Adipocyte (in vitro differentiated cells): ENCODE measurements at regions not wholly inside any gene's neighbourhood (a gene's known extent, or its start where the extent isn't known, plus 50 kb on each side); places are given as distances from the start of the nearest gene placed in this dataset.

ENCODE experiments used
- DNase-seq: peaks from one replicate; pipeline ENCODE4 v3.0.0-alpha.2; 2015; ENCODE audit warnings: low read depth
- H3K27me3 ChIP-seq: replicated peaks from 2 replicates; pipeline ENCODE4 v1.7.0; 2013; ENCODE audit warnings: mild to moderate bottlenecking, low read length, moderate library complexity; ENCODE audit not compliant: control insufficient read depth, insufficient read depth
- H3K36me3 ChIP-seq: 2 replicates; pipeline ENCODE4 v1.7.0; 2013; ENCODE audit warnings: low read length, mild to moderate bottlenecking, moderate library complexity; ENCODE audit not compliant: control insufficient read depth, insufficient read depth, severe bottlenecking
- H3K4me1 ChIP-seq: 2 replicates; pipeline ENCODE4 v1.7.0; 2013; ENCODE audit warnings: mild to moderate bottlenecking, low read length, moderate library complexity; ENCODE audit not compliant: control insufficient read depth, insufficient read depth
- H3K4me3 ChIP-seq: 2 replicates; pipeline ENCODE4 v1.7.0; 2013; ENCODE audit warnings: mild to moderate bottlenecking, low read length, moderate library complexity
- H3K9ac ChIP-seq: 2 replicates; pipeline ENCODE4 v1.7.0; 2013; ENCODE audit warnings: mild to moderate bottlenecking, low read length, moderate library complexity
- H3K9me3 ChIP-seq: 2 replicates; pipeline ENCODE4 v1.7.0; 2013; ENCODE audit warnings: mild to moderate bottlenecking, low read length, moderate library complexity; ENCODE audit not compliant: control insufficient read depth

GRCh38 chr21:24220446-24220845, 1386.8 kb downstream of the MRPL39 start:
- Histone ChIP-seq H3K27me3 (no peaks in the 10 kb centered on the region), H3K9me3 (no peaks in the 10 kb centered on the region), H3K36me3 (no peaks in the 10 kb centered on the region), H3K4me1 (no peaks in the 10 kb centered on the region), H3K4me3 (no peak overlapping the region), H3K9ac (no peak overlapping the region)
- DNase-seq: no peak

DNA sequence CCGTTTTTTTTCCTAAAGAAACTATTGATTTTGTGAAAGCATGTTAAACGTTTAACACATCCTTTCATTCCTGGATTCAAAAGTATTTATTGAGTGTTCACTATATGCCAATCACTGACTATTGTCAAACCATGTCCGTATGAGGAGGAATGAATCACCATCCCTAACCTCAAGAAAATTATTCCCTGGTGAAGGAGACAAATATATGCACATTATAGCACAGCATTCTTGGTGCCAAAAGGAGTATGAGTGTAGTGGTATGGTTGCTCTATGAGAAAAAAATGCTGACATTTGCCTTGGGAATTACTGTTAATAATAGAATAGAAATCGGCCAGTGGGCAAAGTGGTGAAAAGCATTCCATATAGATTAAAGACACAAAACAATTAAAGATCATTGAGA, 1390.1 kb downstream of the MRPL39 start:
- Histone ChIP-seq H3K4me1 (no peaks in the 10 kb centered on the region), H3K4me3 (no peak overlapping the region), H3K9me3 (no peaks in the 10 kb centered on the region), H3K36me3 (no peaks in the 10 kb centered on the region), H3K9ac (no peak overlapping the region), H3K27me3 (no peaks in the 10 kb centered on the region)
- no peak for DNase-seq

DNA sequence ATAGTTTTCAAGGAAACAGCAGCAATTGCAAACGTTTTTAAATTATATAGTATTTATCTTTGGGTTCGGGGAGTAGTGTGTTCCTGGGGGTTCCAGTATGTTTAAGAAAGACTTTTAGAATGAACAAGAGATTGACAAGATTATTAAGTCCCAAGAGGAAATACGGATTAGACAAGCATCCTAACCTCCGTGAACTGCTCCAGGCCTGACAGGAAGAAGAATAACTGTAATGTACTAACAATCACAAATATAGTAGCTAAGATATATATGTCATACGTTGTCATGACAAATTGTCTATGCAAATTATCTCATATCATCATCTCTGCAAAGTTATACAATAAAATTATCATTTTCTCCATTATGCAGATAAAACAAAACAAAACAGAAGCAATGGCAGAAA, 1397.2 kb downstream of the MRPL39 start:
- H3K4me1 ChIP-seq: no peaks in the 10 kb centered on the region
- no peaks in the 10 kb centered on the region for H3K36me3 ChIP-seq
- no peaks in the 10 kb centered on the region for H3K27me3 ChIP-seq
- H3K9me3 ChIP-seq: no peaks in the 10 kb centered on the region
- DNase-seq: no peak
- no peak overlapping the region for H3K4me3 ChIP-seq
- H3K9ac ChIP-seq: no peak overlapping the region

DNA sequence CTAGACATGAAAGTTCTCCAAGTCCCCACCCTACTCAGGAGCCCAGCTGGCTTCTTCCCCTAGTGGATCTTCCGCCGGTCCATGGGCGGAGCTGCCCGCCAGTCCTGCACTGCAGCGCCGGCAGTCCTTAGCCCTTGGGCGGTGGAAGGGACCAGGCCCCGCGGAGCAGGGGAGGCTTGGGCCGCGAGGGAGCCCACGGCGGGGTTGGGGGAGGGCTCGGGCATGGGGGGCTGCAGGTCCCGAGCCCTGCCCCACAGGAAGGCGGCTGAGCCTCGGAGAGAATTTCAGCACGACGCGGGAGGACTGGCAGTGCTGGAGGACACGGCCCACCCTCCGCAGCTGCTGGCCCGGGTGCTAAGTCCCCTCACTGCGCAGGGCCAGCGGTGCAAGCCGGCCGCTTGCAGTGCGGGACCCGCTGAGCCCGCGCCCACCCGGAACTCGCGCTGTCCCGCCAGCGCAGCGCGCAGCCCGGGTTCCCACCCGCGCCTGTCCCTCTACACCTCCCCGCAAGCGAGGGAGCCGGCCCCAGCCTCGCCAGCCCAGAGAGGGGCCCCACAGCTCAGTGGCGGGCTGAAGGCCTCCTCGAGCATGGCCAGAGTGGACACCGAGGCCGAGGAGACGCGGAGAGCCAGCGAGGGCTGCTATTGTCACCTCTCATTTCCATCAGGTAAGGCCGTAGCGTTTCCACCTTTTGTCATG, 1398.6 kb downstream of the MRPL39 start:
- H3K9me3 ChIP-seq: no peaks in the 10 kb centered on the region
- no peaks in the 10 kb centered on the region for H3K27me3 ChIP-seq
- H3K9ac ChIP-seq: no peak overlapping the region
- H3K4me1 ChIP-seq: no peaks in the 10 kb centered on the region
- no peak overlapping the region for H3K4me3 ChIP-seq
- DNase-seq: no peak
- H3K36me3 ChIP-seq: no peaks in the 10 kb centered on the region

GRCh38 chr21:24205319-24205718, 1402.0 kb downstream of the MRPL39 start:
- no peak overlapping the region for H3K9ac ChIP-seq
- no peaks in the 10 kb centered on the region for H3K36me3 ChIP-seq
- no peaks in the 10 kb centered on the region for H3K9me3 ChIP-seq
- no peaks in the 10 kb centered on the region for H3K27me3 ChIP-seq
- no peaks in the 10 kb centered on the region for H3K4me1 ChIP-seq
- H3K4me3 ChIP-seq: no peak overlapping the region
- peak; percentile 3 for DNase-seq

DNA sequence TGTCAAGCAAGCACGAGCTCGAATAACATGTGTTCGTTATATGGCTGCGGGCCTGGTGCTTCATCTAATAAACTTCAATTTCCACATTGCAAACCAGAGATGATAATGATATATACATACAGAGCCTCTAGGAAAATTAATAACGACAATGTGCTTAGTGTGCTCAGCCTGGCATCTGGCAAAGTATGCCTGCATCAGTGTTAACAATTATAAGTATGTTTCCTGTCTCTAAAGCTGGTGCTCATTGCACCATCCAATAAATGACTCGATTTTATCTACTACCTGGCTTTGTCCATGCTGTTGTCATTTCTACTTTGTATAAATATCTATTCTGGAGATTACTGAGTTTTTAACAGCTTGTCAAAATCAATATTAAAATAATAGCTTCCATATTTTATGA, 1402.6 kb downstream of the MRPL39 start:
- no peaks in the 10 kb centered on the region for H3K9me3 ChIP-seq
- DNase-seq: no peak
- no peaks in the 10 kb centered on the region for H3K36me3 ChIP-seq
- H3K4me3 ChIP-seq: no peak overlapping the region
- H3K4me1 ChIP-seq: no peaks in the 10 kb centered on the region
- H3K9ac ChIP-seq: no peak overlapping the region
- H3K27me3 ChIP-seq: no peaks in the 10 kb centered on the region

DNA sequence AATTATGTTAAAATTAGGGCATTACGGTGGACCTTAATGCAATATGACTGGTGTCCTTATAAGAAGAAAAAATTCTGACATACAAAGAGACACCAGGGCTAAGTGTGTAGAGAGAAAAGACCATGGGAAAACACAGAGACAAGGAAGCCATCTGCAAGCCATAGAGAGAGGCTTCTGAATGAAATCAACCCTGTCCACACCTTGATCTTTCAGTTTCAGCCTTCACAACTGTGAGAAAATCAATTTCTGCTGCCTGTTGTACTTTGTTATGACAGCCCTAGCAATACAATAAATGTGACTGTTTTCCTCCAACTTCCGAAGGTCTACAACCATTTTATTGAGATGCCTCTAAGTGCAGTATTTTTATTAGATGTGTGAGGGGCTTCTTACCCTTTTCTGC, 1407.2 kb downstream of the MRPL39 start:
- no peak overlapping the region for H3K9ac ChIP-seq
- no peaks in the 10 kb centered on the region for H3K9me3 ChIP-seq
- no peaks in the 10 kb centered on the region for H3K4me1 ChIP-seq
- no peaks in the 10 kb centered on the region for H3K27me3 ChIP-seq
- H3K36me3 ChIP-seq: no peaks in the 10 kb centered on the region
- no peak for DNase-seq
- no peak overlapping the region for H3K4me3 ChIP-seq

DNA sequence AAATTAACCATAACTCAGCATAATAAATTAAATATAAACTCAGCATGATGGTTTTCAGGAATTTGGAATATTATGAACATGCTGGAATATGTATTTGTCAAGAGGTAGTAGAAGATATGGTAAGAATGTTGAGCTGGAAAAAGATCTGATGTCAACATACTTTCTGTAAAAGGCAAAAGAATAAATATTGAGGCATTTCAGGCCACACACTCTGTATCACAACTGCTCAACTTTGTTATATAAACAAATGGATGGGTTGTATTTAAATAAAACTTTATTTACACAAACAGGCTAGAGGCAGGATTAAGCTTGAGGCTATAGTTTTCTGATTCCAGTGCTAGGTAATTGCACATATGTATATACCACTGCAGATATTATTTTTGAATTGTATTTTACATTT, 1409.4 kb downstream of the MRPL39 start:
- Histone ChIP-seq H3K4me3 (no peak overlapping the region), H3K4me1 (no peaks in the 10 kb centered on the region), H3K36me3 (no peaks in the 10 kb centered on the region), H3K9ac (no peak overlapping the region), H3K9me3 (no peaks in the 10 kb centered on the region), H3K27me3 (no peaks in the 10 kb centered on the region)
- DNase-seq: peak; percentile 27

- H3K9ac ChIP-seq: no peak overlapping the region
- no peaks in the 10 kb centered on the region for H3K4me1 ChIP-seq
- no peaks in the 10 kb centered on the region for H3K36me3 ChIP-seq
- DNase-seq: no peak
- no peak overlapping the region for H3K4me3 ChIP-seq
- no peaks in the 10 kb centered on the region for H3K9me3 ChIP-seq
- no peaks in the 10 kb centered on the region for H3K27me3 ChIP-seq
Observed at GRCh38 chr21:24197132-24197643, 1410.1 kb downstream of the MRPL39 start.

- H3K27me3 ChIP-seq: no peaks in the 10 kb centered on the region
- peaks cover 9% of the 10 kb centered on the region for H3K9me3 ChIP-seq
- H3K4me3 ChIP-seq: no peak overlapping the region
- peak; percentile 2 for DNase-seq
- H3K36me3 ChIP-seq: no peaks in the 10 kb centered on the region
- no peaks in the 10 kb centered on the region for H3K4me1 ChIP-seq
- H3K9ac ChIP-seq: no peak overlapping the region
Observed at GRCh38 chr21:24188506-24188905, 1418.8 kb downstream of the MRPL39 start.

GRCh38 chr21:24183077-24183476, 1424.2 kb downstream of the MRPL39 start:
- no peaks in the 10 kb centered on the region for H3K36me3 ChIP-seq
- no peak overlapping the region for H3K9ac ChIP-seq
- no peaks in the 10 kb centered on the region for H3K4me1 ChIP-seq
- H3K4me3 ChIP-seq: no peak overlapping the region
- H3K9me3 ChIP-seq: peaks cover 26% of the 10 kb centered on the region
- H3K27me3 ChIP-seq: no peaks in the 10 kb centered on the region
- DNase-seq: peak; percentile 53

- Histone ChIP-seq H3K4me1 (no peaks in the 10 kb centered on the region), H3K27me3 (no peaks in the 10 kb centered on the region), H3K4me3 (no peak overlapping the region), H3K9ac (no peak overlapping the region), H3K9me3 (peaks cover 34% of the 10 kb centered on the region), H3K36me3 (no peaks in the 10 kb centered on the region)
- no peak for DNase-seq
Observed at GRCh38 chr21:24179110-24179509, 1428.2 kb downstream of the MRPL39 start.
